KMS-11 (cell line): ENCODE measurements at regions not wholly inside any gene's neighbourhood (a gene's known extent, or its start where the extent isn't known, plus 50 kb on each side); places are given as distances from the start of the nearest gene placed in this dataset.

Experiments
- H2AFZ ChIP-seq: fragments of 200-600 bp; sonication (generic); 2 replicates; pipeline ENCODE4 v1.6.1; 2016; ENCODE audit warnings: antibody characterized with exemption, mixed run types, low read depth
- H3K27ac ChIP-seq: fragments of 200-600 bp; sonication (generic); 2 replicates; pipeline ENCODE4 v1.6.1; 2016; ENCODE audit warnings: mild to moderate bottlenecking, mixed run types
- H3K27me3 ChIP-seq: fragments of 200-600 bp; sonication (generic); 2 replicates; pipeline ENCODE4 v1.6.1; 2017; ENCODE audit warnings: mild to moderate bottlenecking, low read depth, mixed run types, moderate library complexity; ENCODE audit not compliant: insufficient read depth
- H3K36me3 ChIP-seq: fragments of 200-600 bp; sonication (generic); 2 replicates; pipeline ENCODE4 v1.6.1; 2017; ENCODE audit warnings: mild to moderate bottlenecking, mixed run types; ENCODE audit not compliant: insufficient read depth
- H3K4me1 ChIP-seq: fragments of 200-600 bp; sonication (generic); 2 replicates; pipeline ENCODE4 v1.6.1; 2016; ENCODE audit warnings: mild to moderate bottlenecking, low read depth, mixed run types; ENCODE audit not compliant: poor library complexity, severe bottlenecking
- H3K4me2 ChIP-seq: fragments of 200-600 bp; sonication (generic); 2 replicates; pipeline ENCODE4 v1.7.0; 2016; ENCODE audit warnings: mild to moderate bottlenecking, mixed run types
- H3K4me3 ChIP-seq: fragments of 200-600 bp; sonication (generic); IDR thresholded peaks from 2 replicates; pipeline ENCODE4 v1.6.1; 2017; ENCODE audit warnings: low read depth, low read length, mixed read lengths; ENCODE audit not compliant: insufficient read depth
- H3K79me2 ChIP-seq: fragments of 200-600 bp; sonication (generic); 2 replicates; pipeline ENCODE4 v1.6.1; 2016; ENCODE audit warnings: low read depth, mixed run types; ENCODE audit not compliant: insufficient read depth
- H3K9ac ChIP-seq: fragments of 200-600 bp; sonication (generic); 2 replicates; pipeline ENCODE4 v1.6.1; 2016; ENCODE audit warnings: mild to moderate bottlenecking, mixed run types
- H4K20me1 ChIP-seq: fragments of 200-600 bp; sonication (generic); 2 replicates; pipeline ENCODE4 v1.6.1; 2016; ENCODE audit warnings: mild to moderate bottlenecking, mixed run types; ENCODE audit not compliant: insufficient read depth
- CTCF ChIP-seq: fragments of 200-600 bp; sonication (generic); conservative IDR thresholded peaks from 2 replicates; pipeline ENCODE4 v1.6.1; 2017; ENCODE audit warnings: low read depth, mild to moderate bottlenecking, antibody characterized with exemption, low read length, moderate library complexity, mixed read lengths

DNA sequence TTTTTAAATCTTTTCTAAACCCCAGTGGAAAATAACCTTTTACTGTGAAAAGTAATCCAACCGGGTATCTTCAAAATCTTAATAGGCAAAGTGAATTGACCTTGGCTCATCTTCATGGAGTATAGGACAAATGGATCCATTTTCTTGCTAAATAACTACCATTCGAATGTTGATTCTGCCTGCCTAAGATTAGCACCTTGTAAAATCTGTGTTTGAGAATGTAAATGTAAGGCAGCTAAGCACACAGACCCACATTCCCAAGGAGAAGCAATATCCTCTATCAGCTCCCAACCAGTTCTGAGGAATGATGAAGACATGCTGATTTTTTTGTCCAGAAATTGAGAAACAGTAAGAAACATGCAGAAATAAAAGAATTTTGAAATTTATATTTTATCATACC lies 509.8 kb upstream of the SMIM21 start:
- no peaks in the 10 kb centered on the region for H3K4me1 ChIP-seq
- no peak for TF ChIP-seq CTCF
- H3K27me3 ChIP-seq = no peaks in the 10 kb centered on the region
- H3K27ac ChIP-seq = no peak overlapping the region
- no peak overlapping the region for H3K4me3 ChIP-seq
- H4K20me1 ChIP-seq = no peaks in the 10 kb centered on the region
- H3K79me2 ChIP-seq = no peaks in the 10 kb centered on the region
- H3K4me2 ChIP-seq = no peak overlapping the region
- H2AFZ ChIP-seq = no peak overlapping the region
- no peak overlapping the region for H3K9ac ChIP-seq
- no peaks in the 10 kb centered on the region for H3K36me3 ChIP-seq

DNA sequence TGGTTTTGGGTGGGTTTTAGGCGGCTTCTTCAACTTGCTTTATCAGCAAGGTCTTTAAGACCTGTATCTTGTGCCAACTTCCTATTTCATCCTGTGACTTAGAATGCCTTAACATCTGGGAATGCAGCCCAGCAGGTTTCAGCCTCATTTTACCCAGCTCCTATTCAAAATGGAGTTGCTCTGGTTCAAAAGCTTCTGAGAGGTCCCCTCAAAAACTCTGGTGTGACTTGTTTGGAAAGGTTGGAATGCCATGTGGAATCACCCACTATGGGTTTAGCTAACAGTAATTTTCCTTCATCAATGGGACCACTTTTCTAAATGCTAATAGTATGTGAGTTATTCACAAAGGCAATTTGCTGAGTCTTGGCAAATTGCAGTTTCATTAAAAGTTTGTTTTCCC lies 509.4 kb upstream of the SMIM21 start:
- no peaks in the 10 kb centered on the region for H3K27me3 ChIP-seq
- no peak overlapping the region for H3K9ac ChIP-seq
- H4K20me1 ChIP-seq = no peaks in the 10 kb centered on the region
- no peaks in the 10 kb centered on the region for H3K4me1 ChIP-seq
- no peak overlapping the region for H2AFZ ChIP-seq
- no peak overlapping the region for H3K4me3 ChIP-seq
- H3K4me2 ChIP-seq = no peak overlapping the region
- H3K27ac ChIP-seq = no peak overlapping the region
- no peaks in the 10 kb centered on the region for H3K36me3 ChIP-seq
- no peak for TF ChIP-seq CTCF
- no peaks in the 10 kb centered on the region for H3K79me2 ChIP-seq

GRCh38 chr18:75931079-75931478 lies 503.6 kb upstream of the SMIM21 start:
- H3K4me2 ChIP-seq = no peak overlapping the region
- H3K9ac ChIP-seq = no peak overlapping the region
- no peaks in the 10 kb centered on the region for H3K27me3 ChIP-seq
- H2AFZ ChIP-seq = no peak overlapping the region
- no peaks in the 10 kb centered on the region for H3K36me3 ChIP-seq
- H3K4me3 ChIP-seq = no peak overlapping the region
- H3K4me1 ChIP-seq = no peaks in the 10 kb centered on the region
- no peaks in the 10 kb centered on the region for H3K79me2 ChIP-seq
- no peaks in the 10 kb centered on the region for H4K20me1 ChIP-seq
- H3K27ac ChIP-seq = no peak overlapping the region
- no peak for TF ChIP-seq CTCF

- Histone ChIP-seq H4K20me1 (no peaks in the 10 kb centered on the region), H3K4me1 (no peaks in the 10 kb centered on the region), H3K4me3 (no peak overlapping the region), H3K79me2 (no peaks in the 10 kb centered on the region), H3K27ac (no peak overlapping the region), H3K4me2 (no peak overlapping the region), H3K9ac (no peak overlapping the region), H3K27me3 (no peaks in the 10 kb centered on the region), H3K36me3 (no peaks in the 10 kb centered on the region), H2AFZ (no peak overlapping the region)
- no peak for TF ChIP-seq CTCF
These were observed 501.2 kb upstream of the SMIM21 start for GRCh38 chr18:75928706-75929105.

DNA sequence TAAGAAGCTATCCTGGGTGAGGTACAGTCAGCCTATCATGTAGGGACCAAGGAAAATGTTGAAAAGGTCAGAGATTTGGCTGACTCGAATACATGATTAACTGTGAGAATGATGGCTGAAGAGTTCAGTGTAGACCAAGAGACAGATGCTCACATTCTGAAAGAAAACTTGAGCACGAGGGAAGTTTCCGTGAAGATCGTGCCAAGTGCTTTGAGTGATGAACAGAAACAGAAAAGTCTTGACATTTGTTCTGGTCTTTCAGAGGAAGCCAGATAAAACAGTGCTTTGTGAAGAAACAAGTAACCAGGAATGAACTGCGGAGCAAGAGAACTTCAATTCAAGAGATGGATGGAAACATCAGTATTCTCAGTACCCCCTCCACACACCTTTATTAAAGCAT lies 500.3 kb upstream of the SMIM21 start:
- no peak overlapping the region for H3K4me2 ChIP-seq
- no peak overlapping the region for H3K4me3 ChIP-seq
- no peaks in the 10 kb centered on the region for H3K79me2 ChIP-seq
- no peak overlapping the region for H2AFZ ChIP-seq
- H3K27me3 ChIP-seq = no peaks in the 10 kb centered on the region
- no peaks in the 10 kb centered on the region for H4K20me1 ChIP-seq
- TF ChIP-seq CTCF = no peak
- H3K9ac ChIP-seq = no peak overlapping the region
- H3K27ac ChIP-seq = no peak overlapping the region
- no peaks in the 10 kb centered on the region for H3K36me3 ChIP-seq
- no peaks in the 10 kb centered on the region for H3K4me1 ChIP-seq
